HepG2 (cell line): ENCODE measurements at regions not wholly inside any gene's neighbourhood (a gene's known extent, or its start where the extent isn't known, plus 50 kb on each side); places are given as distances from the start of the nearest gene placed in this dataset.

ENCODE experiments used
- ATAC-seq: fragments of 200-7000 bp; cut with Tn5 transposase; 3 replicates; pipeline ENCODE4 v1.9.1; 2020; ENCODE audit warnings: mild to moderate bottlenecking, moderate library complexity
- BruUV-seq: library from RNA; stranded (reverse); fragments of 400-500 nt; replicated peaks from 2 replicates; lab custom pipeline; 2021; lab: Mats Ljungman, UMichigan
- CTCF ChIA-PET: fragments of 300-600 bp; formaldehyde crosslinking; extraction: SDS; loops from one replicate; lab custom pipeline; 2021; ENCODE audit warnings: low total read pairs, inconsistent platforms, low intra/inter-chr PET ratio; lab: Yijun Ruan, JAX
- POLR2A ChIA-PET: fragments of 350-600 bp; sonication (Branson Sonifier 250); formaldehyde crosslinking; loops from one replicate; lab custom pipeline; 2020; ENCODE audit warnings: antibody characterized with exemption, inconsistent platforms; lab: Yijun Ruan, JAX
- DNase-seq: peaks from one replicate; pipeline ENCODE4 v3.0.0-alpha.2; 2015; ENCODE audit warnings: low spot score
- FAIRE-seq: peaks from 3 replicates; lab custom pipeline; 2011; peaks lifted over from hg19 to GRCh38; lab: Jason Lieb, UNC
- H2AFZ ChIP-seq: one replicate; pipeline ENCODE4 v1.6.1; 2011; ENCODE audit warnings: low read length, inconsistent platforms
- H3K27ac ChIP-seq: fragments of 300-600 bp; 3 replicates; pipeline ENCODE4 v1.8.0; 2011; ENCODE audit warnings: mixed run types, mild to moderate bottlenecking, mixed read lengths, low read length, inconsistent platforms; ENCODE audit not compliant: insufficient read depth; ENCODE audit errors: extremely low read length
- H3K27me3 ChIP-seq, 2 experiments: fragments of 200-600 bp in 1 of 2; 2 replicates in 1 of 2; 3 replicates in 1 of 2; pipeline versions ENCODE4 v1.6.0 to v1.8.0; 2011; ENCODE audit warnings: low read length in 2 of 2, mild to moderate bottlenecking in 2 of 2, moderate library complexity in 2 of 2, inconsistent platforms in 1 of 2; ENCODE audit not compliant: insufficient read depth in 2 of 2, control insufficient read depth in 1 of 2
- H3K36me3 ChIP-seq, 2 experiments: fragments of 200-600 bp in 1 of 2; replicated peaks in 1 of 2; 2 replicates in 1 of 2; 3 replicates in 1 of 2; pipeline versions ENCODE4 v1.5.1 to v1.8.0; 2011; ENCODE audit warnings: low read length in 2 of 2, inconsistent platforms in 1 of 2; ENCODE audit not compliant: insufficient read depth in 2 of 2, control insufficient read depth in 1 of 2
- H3K4me1 ChIP-seq: 2 replicates; pipeline ENCODE4 v1.5.1; 2012; ENCODE audit warnings: low read length, inconsistent platforms; ENCODE audit not compliant: insufficient read depth
- H3K4me2 ChIP-seq: 2 replicates; pipeline ENCODE4 v1.6.0; 2011; ENCODE audit warnings: low read depth, low read length, inconsistent platforms
- H3K4me3 ChIP-seq, 3 experiments: fragments of 200-600 bp in 1 of 3; sonication (generic), shearing (Covaris generic) in 1 of 3; replicated peaks in 1 of 3; 2 replicates each; pipeline ENCODE4 v1.5.1; 2011 to 2016; ENCODE audit warnings: low read length in 3 of 3, inconsistent platforms in 2 of 3, low read depth in 2 of 3, mild to moderate bottlenecking in 2 of 3, control low read depth in 1 of 3, mixed read lengths in 1 of 3; ENCODE audit not compliant: insufficient read depth in 1 of 3
- H3K79me2 ChIP-seq: one replicate; pipeline ENCODE4 v1.6.1; 2011; ENCODE audit warnings: low read length, inconsistent platforms; ENCODE audit not compliant: insufficient read depth
- H3K9ac ChIP-seq: 2 replicates; pipeline ENCODE4 v1.6.0; 2011; ENCODE audit warnings: mild to moderate bottlenecking, low read depth, low read length, inconsistent platforms; ENCODE audit not compliant: insufficient read depth
- H3K9me3 ChIP-seq: 2 replicates; pipeline ENCODE4 v1.5.1; 2012; ENCODE audit warnings: mild to moderate bottlenecking, low read length
- H4K20me1 ChIP-seq: 2 replicates; pipeline ENCODE4 v1.6.0; 2011; ENCODE audit warnings: inconsistent platforms, mild to moderate bottlenecking, low read length, moderate library complexity; ENCODE audit not compliant: insufficient read depth
- GATAD1 ChIP-seq: IDR thresholded peaks from 2 replicates; pipeline ENCODE4 v1.6.1; 2016; ENCODE audit warnings: missing genetic modification reagents, missing compliant biosample characterization
- HDAC1 ChIP-seq: sonication (generic); formaldehyde crosslinking; IDR thresholded peaks from 2 replicates; pipeline ENCODE4 v1.5.1; 2020; ENCODE audit warnings: mild to moderate bottlenecking, missing genetic modification reagents
- ZNF335 ChIP-seq: sonication (generic); formaldehyde crosslinking; IDR thresholded peaks from 2 replicates; pipeline ENCODE4 v1.4.0; 2020; ENCODE audit warnings: missing genetic modification reagents
- WGBS: methylation state at CpG from one replicate; pipeline ENCODE4 v1.1.6; 2017; ENCODE audit warnings: low lambda C conversion rate; 5-methylcytosine and 5-hydroxymethylcytosine counted together
- in situ Hi-C: cut with HindIII; loops from 2 replicates; pipeline ENCODE4 v1.10.0; 2017; ENCODE audit warnings: low pct_unique_long_range_greater_than_20kb; ENCODE audit not compliant: extremely low pct_ligation_motif_present
- intact Hi-C: fragments of 100-400 bp; cut with micrococcal nuclease; formaldehyde crosslinking; loops from one replicate; pipeline ENCODE4 v1.10.0; 2022; ENCODE audit not compliant: unreplicated experiment

GRCh38 chr12:126773491-126773890 is 1493.5 kb upstream of the TMEM132C start:
- in situ Hi-C loops = no loop called here

GRCh38 chr12:126776026-126776655 is 1490.8 kb upstream of the TMEM132C start:
- in situ Hi-C loops (no loop called here), intact Hi-C loops (no loop called here)
- Histone ChIP-seq H3K4me3 (no peak overlapping the region), H3K9ac (no peak overlapping the region), H3K4me1 (no peaks in the 10 kb centered on the region), H3K27ac (no peak overlapping the region), H3K9me3 (peaks cover 34% of the 10 kb centered on the region), H3K27me3 (no peaks in the 10 kb centered on the region; a peak in 1 of 5 replicates), H3K79me2 (no peaks in the 10 kb centered on the region), H3K4me2 (no peak overlapping the region), H3K36me3 (no peaks in the 10 kb centered on the region), H2AFZ (no peak overlapping the region), H4K20me1 (no peaks in the 10 kb centered on the region)
- no peak for FAIRE-seq
- ChIA-PET POLR2A (no interaction called here), CTCF (no interaction called here)
- DNase-seq = no peak
- BruUV-seq = no TSS peak
- 12% methylated on average over 6 of the region's 6 CpGs for WGBS
- TF ChIP-seq HDAC1 (CRISPR knock-in tag) = no peak
- ATAC-seq = no peak

More at GRCh38 chr12:126773491-126773890, 1493.5 kb upstream of the TMEM132C start:
- CTCF ChIA-PET = no interaction called here
- no TSS peak for BruUV-seq
- ATAC-seq = no peak
- intact Hi-C loops = no loop called here
- TF ChIP-seq GATAD1 (CRISPR knock-in tag) = no peak
- TF ChIP-seq ZNF335 = no peak
- POLR2A ChIA-PET = no interaction called here
- Histone ChIP-seq H3K4me3 (no peak overlapping the region), H4K20me1 (no peaks in the 10 kb centered on the region), H3K4me2 (no peak overlapping the region), H3K27me3 (no peaks in the 10 kb centered on the region; a peak in 1 of 5 replicates), H3K27ac (no peak overlapping the region), H2AFZ (no peak overlapping the region), H3K79me2 (no peaks in the 10 kb centered on the region), H3K4me1 (no peaks in the 10 kb centered on the region), H3K9ac (no peak overlapping the region), H3K9me3 (peaks cover 52% of the 10 kb centered on the region), H3K36me3 (no peaks in the 10 kb centered on the region)
- DNase-seq = no peak
- no peak for FAIRE-seq
- WGBS = 0% methylated on average over 1 of the region's 1 CpG
